ENCODE measurements at regions not wholly inside any gene's neighbourhood (a gene's known extent, or its start where the extent isn't known, plus 50 kb on each side); places are given as distances from the start of the nearest gene placed in this dataset.

DNA sequence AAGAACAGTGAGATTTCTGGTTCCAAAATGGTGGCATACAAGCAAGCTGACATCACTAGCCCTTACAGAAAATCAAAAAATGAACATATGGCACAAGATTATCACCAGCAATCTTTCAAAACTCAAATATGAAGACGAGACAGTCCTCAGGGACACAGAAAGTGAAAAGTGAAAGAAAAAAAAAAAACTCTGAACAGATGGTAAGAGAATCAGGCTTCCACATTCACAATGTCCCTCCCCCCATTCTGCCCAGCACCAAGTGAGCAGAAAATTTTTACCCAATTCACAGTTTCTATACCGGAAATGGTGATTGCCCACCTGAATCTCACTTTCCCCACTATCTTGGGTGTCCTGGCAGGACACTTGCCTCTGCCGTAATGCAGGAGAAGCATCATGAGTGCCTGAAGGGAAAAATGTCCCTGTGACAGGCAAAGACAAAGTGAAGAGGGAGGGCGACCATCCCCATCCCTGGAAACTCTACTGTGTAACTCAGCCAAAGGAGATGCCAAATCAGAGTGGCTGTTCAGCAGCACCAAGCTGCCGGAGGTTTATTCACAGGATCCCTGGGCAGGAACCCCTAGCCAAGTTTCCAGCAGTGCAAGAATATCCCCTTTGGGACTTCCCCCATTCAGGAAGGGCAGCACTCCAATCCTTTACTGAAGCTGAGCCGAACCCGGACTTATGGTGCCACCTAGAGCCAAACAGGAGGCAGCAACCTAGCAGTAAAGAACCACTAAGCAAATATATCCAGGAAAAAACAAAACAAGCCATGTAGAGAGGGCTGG is 312.2 kb downstream of the LRATD1 start:
- TF ChIP-seq POLR2AphosphoS5 (IDR thresholded peaks at IDR 0.05; ENCODE audit: low read depth, low read length) (no peak), TCF7L2 (IDR thresholded peaks at IDR 0.05; ENCODE audit: low read depth, low read length) (no peak)
- TF ChIP-seq, protein P1, sequence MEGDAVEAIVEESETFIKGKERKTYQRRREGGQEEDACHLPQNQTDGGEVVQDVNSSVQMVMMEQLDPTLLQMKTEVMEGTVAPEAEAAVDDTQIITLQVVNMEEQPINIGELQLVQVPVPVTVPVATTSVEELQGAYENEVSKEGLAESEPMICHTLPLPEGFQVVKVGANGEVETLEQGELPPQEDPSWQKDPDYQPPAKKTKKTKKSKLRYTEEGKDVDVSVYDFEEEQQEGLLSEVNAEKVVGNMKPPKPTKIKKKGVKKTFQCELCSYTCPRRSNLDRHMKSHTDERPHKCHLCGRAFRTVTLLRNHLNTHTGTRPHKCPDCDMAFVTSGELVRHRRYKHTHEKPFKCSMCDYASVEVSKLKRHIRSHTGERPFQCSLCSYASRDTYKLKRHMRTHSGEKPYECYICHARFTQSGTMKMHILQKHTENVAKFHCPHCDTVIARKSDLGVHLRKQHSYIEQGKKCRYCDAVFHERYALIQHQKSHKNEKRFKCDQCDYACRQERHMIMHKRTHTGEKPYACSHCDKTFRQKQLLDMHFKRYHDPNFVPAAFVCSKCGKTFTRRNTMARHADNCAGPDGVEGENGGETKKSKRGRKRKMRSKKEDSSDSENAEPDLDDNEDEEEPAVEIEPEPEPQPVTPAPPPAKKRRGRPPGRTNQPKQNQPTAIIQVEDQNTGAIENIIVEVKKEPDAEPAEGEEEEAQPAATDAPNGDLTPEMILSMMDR (IDR thresholded peaks at IDR 0.05): peak; percentile 59
- TF ChIP-seq, protein P2, sequence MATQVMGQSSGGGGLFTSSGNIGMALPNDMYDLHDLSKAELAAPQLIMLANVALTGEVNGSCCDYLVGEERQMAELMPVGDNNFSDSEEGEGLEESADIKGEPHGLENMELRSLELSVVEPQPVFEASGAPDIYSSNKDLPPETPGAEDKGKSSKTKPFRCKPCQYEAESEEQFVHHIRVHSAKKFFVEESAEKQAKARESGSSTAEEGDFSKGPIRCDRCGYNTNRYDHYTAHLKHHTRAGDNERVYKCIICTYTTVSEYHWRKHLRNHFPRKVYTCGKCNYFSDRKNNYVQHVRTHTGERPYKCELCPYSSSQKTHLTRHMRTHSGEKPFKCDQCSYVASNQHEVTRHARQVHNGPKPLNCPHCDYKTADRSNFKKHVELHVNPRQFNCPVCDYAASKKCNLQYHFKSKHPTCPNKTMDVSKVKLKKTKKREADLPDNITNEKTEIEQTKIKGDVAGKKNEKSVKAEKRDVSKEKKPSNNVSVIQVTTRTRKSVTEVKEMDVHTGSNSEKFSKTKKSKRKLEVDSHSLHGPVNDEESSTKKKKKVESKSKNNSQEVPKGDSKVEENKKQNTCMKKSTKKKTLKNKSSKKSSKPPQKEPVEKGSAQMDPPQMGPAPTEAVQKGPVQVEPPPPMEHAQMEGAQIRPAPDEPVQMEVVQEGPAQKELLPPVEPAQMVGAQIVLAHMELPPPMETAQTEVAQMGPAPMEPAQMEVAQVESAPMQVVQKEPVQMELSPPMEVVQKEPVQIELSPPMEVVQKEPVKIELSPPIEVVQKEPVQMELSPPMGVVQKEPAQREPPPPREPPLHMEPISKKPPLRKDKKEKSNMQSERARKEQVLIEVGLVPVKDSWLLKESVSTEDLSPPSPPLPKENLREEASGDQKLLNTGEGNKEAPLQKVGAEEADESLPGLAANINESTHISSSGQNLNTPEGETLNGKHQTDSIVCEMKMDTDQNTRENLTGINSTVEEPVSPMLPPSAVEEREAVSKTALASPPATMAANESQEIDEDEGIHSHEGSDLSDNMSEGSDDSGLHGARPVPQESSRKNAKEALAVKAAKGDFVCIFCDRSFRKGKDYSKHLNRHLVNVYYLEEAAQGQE (IDR thresholded peaks at IDR 0.05; ENCODE audit: insufficient read depth in 1 of 2, low read depth in 2 of 2, low read length in 1 of 2): no peak

Measured in Panc1 (cell line).